ENCODE measurements at regions not wholly inside any gene's neighbourhood (a gene's known extent, or its start where the extent isn't known, plus 50 kb on each side); places are given as distances from the start of the nearest gene placed in this dataset.

DNA sequence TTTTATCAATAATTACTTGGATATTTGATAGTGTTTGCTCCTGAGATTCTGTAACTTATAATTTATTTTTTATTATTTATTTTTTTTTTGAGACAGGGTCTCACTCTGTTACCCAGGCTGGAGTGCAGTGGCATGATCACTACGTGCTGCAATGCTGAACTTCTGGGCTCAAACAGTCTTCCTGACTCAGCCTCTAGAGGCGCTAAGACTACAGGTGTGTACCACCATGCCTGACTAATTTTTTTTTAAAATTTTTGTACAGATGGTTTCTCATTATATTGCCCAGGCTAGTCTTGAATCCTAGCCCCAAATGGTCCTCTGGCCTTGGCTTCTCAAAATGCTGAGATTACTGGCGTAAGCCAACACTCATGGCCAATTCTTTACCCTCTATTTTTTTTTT, 845.5 kb upstream of the ADGRL4 start:
- TF ChIP-seq NR2F6 (IDR thresholded peaks at IDR 0.05) = no peak
- no peak for TF ChIP-seq NR2F6 (CRISPR knock-in tag; IDR thresholded peaks at IDR 0.05)
- no peak for TF ChIP-seq RFX1 (IDR thresholded peaks at IDR 0.05)
- no peak for TF ChIP-seq TCF7L2 (IDR thresholded peaks at IDR 0.05; ENCODE audit: low read depth, low read length)
- TF ChIP-seq ELF4 (CRISPR knock-in tag; IDR thresholded peaks at IDR 0.05; ENCODE audit: borderline replicate concordance) = no peak
- no peak for TF ChIP-seq ZNF12 (CRISPR knock-in tag; IDR thresholded peaks at IDR 0.05)
- no peak for TF ChIP-seq CHCHD3 (CRISPR knock-in tag; IDR thresholded peaks at IDR 0.05)
- TF ChIP-seq HMGXB3 (CRISPR knock-in tag; IDR thresholded peaks at IDR 0.05; ENCODE audit: borderline replicate concordance) = no peak
- TF ChIP-seq, protein P1, sequence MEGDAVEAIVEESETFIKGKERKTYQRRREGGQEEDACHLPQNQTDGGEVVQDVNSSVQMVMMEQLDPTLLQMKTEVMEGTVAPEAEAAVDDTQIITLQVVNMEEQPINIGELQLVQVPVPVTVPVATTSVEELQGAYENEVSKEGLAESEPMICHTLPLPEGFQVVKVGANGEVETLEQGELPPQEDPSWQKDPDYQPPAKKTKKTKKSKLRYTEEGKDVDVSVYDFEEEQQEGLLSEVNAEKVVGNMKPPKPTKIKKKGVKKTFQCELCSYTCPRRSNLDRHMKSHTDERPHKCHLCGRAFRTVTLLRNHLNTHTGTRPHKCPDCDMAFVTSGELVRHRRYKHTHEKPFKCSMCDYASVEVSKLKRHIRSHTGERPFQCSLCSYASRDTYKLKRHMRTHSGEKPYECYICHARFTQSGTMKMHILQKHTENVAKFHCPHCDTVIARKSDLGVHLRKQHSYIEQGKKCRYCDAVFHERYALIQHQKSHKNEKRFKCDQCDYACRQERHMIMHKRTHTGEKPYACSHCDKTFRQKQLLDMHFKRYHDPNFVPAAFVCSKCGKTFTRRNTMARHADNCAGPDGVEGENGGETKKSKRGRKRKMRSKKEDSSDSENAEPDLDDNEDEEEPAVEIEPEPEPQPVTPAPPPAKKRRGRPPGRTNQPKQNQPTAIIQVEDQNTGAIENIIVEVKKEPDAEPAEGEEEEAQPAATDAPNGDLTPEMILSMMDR (CRISPR knock-in tag; IDR thresholded peaks at IDR 0.05) = no peak
- TF ChIP-seq TAF1 (CRISPR knock-in tag; IDR thresholded peaks at IDR 0.05) = no peak
- no peak for TF ChIP-seq EZH2 (conservative IDR thresholded peaks at IDR 0.05; ENCODE audit: low read depth, low read length)
- TF ChIP-seq POLR2AphosphoS5 (IDR thresholded peaks at IDR 0.05; ENCODE audit: low read depth, low read length) = no peak
- TF ChIP-seq RAD21 (CRISPR knock-in tag; IDR thresholded peaks at IDR 0.05) = no peak
- no peak for TF ChIP-seq NFE2 (CRISPR knock-in tag; IDR thresholded peaks at IDR 0.05)

Measured in HepG2 (cell line).